ENCODE measurements at regions not wholly inside any gene's neighbourhood (a gene's known extent, or its start where the extent isn't known, plus 50 kb on each side); places are given as distances from the start of the nearest gene placed in this dataset.

GRCh38 chr9:100641166-100641565 is 63.3 kb downstream of the CAVIN4 start:
- TF ChIP-seq, protein P1, sequence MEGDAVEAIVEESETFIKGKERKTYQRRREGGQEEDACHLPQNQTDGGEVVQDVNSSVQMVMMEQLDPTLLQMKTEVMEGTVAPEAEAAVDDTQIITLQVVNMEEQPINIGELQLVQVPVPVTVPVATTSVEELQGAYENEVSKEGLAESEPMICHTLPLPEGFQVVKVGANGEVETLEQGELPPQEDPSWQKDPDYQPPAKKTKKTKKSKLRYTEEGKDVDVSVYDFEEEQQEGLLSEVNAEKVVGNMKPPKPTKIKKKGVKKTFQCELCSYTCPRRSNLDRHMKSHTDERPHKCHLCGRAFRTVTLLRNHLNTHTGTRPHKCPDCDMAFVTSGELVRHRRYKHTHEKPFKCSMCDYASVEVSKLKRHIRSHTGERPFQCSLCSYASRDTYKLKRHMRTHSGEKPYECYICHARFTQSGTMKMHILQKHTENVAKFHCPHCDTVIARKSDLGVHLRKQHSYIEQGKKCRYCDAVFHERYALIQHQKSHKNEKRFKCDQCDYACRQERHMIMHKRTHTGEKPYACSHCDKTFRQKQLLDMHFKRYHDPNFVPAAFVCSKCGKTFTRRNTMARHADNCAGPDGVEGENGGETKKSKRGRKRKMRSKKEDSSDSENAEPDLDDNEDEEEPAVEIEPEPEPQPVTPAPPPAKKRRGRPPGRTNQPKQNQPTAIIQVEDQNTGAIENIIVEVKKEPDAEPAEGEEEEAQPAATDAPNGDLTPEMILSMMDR (IDR thresholded peaks at IDR 0.05; ENCODE audit: low read depth, low read length): no peak
- no peak for TF ChIP-seq EZH2phosphoT487 (IDR thresholded peaks at IDR 0.05; ENCODE audit: low read depth)

All from OCI-LY3 (cell line).